DMS 273 (cell line): ENCODE measurements at regions not wholly inside any gene's neighbourhood (a gene's known extent, or its start where the extent isn't known, plus 50 kb on each side); places are given as distances from the start of the nearest gene placed in this dataset.

ENCODE experiments used
- DNase-seq: peaks from one replicate; lab custom pipeline; 2025; ENCODE audit not compliant: unreplicated experiment; lab: John Stamatoyannopoulos, UW

DNA sequence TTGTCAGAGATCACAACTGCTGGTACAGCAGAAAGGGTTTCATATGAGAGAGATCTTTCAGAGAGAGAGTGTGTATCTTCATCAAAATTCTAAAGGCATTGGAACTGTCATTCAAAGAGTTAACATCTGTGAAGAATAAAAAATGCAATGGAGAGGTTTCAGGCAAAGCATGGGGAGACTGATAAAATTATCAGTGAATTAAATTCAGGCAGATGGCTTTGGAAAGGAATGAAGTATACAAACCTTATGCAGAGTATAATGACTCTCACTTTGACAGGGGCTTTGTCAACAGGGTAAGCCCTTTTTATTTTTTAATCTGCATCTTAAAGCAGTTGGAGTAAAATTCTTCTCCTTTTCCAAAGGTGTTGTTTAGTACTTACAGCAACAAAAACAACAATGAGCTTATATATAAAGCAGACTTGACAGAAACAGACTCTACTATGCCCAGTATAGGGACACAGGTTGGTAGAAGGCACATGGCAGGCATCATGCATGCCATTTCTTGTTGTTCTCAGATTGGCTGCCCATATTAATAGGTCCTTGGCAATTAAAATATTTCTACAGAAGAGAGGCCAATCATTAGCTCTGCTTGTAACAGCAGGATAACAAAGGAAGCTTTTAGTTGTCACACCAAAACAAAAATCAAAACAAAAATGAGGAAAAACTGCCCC lies 54.9 kb upstream of the NXPH1 start:
- DNase-seq = peak; percentile 47

DNA sequence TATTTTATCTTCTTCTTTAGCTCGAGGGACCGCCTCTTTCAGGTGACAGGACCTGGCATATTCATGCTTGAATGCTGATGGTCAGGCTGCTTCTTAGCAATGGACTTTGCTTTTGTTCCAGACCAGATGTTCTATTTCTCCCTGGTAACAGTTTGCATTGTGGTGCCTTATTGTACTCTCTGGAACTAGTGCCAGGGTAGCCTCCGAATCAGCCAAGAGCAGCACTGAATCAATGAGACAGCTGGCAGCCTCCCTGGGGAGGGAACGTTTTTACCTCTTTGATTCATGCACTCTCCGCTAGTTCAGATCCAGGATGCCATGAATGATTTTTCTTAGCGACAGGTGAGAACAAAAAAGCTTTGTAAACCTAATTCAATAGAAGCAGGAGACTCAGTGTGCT lies 54.1 kb upstream of the NXPH1 start:
- peak; percentile 95 for DNase-seq

DNA sequence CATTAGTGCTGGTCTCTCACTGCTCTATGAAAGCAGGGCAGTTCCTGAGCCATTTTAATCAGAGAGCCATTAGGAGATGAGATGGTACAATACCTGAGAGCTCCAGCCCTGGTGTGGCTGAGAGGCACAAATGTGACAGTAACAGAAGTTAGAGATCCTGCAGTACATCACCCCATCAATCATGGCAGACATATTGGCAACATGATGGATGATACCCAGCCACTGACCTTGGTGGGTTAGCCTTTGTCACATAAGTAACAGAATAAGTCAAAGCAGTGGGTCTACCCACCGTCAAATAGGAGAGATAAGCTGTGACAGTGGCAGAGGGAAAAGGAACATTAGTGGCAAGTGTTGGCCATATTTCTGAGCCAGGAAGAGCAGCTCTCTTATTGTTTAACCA lies 53.3 kb upstream of the NXPH1 start:
- no peak for DNase-seq

DNA sequence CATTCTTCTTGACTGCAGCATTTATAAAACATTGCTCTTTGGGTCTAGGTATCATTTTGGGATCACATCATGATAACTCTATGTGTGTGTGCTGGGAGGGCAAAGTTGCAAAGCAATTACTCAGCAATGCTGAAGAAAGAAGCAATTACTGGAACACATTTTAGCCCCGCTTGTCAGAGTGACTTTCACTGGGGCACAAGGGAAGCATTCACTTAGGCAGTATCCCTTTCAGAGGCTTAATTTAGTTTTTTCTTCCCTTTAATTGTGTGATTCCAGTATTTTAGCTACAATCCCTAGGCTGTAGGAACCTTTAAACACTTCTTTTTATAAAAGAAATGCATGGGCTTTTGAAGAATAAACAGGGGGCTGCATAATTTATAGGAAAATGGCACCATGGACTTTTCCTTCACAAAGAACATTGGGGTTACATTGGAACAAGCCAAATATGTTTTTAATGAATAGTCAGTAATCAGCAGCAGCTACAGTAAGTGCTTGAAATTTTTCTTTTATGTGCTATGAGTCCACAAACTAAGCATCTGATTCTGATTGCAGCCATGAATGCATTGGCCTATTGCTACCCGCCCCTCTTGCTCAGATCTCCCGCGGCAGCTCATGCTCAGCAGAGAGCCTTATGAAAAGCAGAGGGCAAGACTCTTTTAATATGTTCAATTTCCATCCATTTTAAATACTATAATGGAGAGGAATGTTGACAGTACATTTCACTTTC lies 51.2 kb upstream of the NXPH1 start:
- DNase-seq = no peak
